ENCODE measurements at regions not wholly inside any gene's neighbourhood (a gene's known extent, or its start where the extent isn't known, plus 50 kb on each side); places are given as distances from the start of the nearest gene placed in this dataset.

- no peaks in the 10 kb centered on the region for H3K27me3 ChIP-seq
- no peak overlapping the region for H3K27ac ChIP-seq
- no peak overlapping the region for H3K4me3 ChIP-seq
- no peaks in the 10 kb centered on the region for H3K36me3 ChIP-seq
- H3K4me1 ChIP-seq: no peaks in the 10 kb centered on the region
- intact Hi-C loops (cut with DNase I): no loop called here
- ATAC-seq (no peak), DNase-seq (no peak)
- no peak for TF ChIP-seq CTCF (IDR thresholded peaks at IDR 0.05)
- H3K9me3 ChIP-seq: no peaks in the 10 kb centered on the region
Observed at GRCh38 chr2:108124736-108125495, 114.9 kb upstream of the SULT1C3 start.

- intact Hi-C loops (cut with DNase I): no loop called here
- Histone ChIP-seq H3K36me3 (no peaks in the 10 kb centered on the region), H3K4me1 (no peaks in the 10 kb centered on the region), H3K27me3 (no peaks in the 10 kb centered on the region), H3K27ac (no peak overlapping the region), H3K4me3 (no peak overlapping the region), H3K9me3 (no peaks in the 10 kb centered on the region)
- TF ChIP-seq CTCF (IDR thresholded peaks at IDR 0.05): no peak
- DNase-seq: no peak
- ATAC-seq: no peak
Observed at GRCh38 chr2:108125581-108125980, 114.2 kb upstream of the SULT1C3 start.

- no peaks in the 10 kb centered on the region for H3K27me3 ChIP-seq
- intact Hi-C loops (cut with DNase I): no loop called here
- no peak for TF ChIP-seq CTCF (IDR thresholded peaks at IDR 0.05)
- no peak overlapping the region for H3K27ac ChIP-seq
- H3K36me3 ChIP-seq: no peaks in the 10 kb centered on the region
- no peak overlapping the region for H3K4me3 ChIP-seq
- ATAC-seq (no peak), DNase-seq (no peak)
- H3K4me1 ChIP-seq: no peaks in the 10 kb centered on the region
- H3K9me3 ChIP-seq: no peaks in the 10 kb centered on the region
Observed at GRCh38 chr2:108128249-108128648, 111.5 kb upstream of the SULT1C3 start.

- Histone ChIP-seq H3K27me3 (no peaks in the 10 kb centered on the region), H3K4me1 (no peaks in the 10 kb centered on the region), H3K36me3 (no peaks in the 10 kb centered on the region), H3K4me3 (no peak overlapping the region), H3K9me3 (no peaks in the 10 kb centered on the region), H3K27ac (no peak overlapping the region)
- ATAC-seq (no peak), DNase-seq (no peak)
- intact Hi-C loops (cut with DNase I): no loop called here
- TF ChIP-seq CTCF (IDR thresholded peaks at IDR 0.05): no peak
Observed at GRCh38 chr2:108129636-108130035, 110.1 kb upstream of the SULT1C3 start.

GRCh38 chr2:108133457-108133856, 106.3 kb upstream of the SULT1C3 start:
- no peaks in the 10 kb centered on the region for H3K4me1 ChIP-seq
- no peak overlapping the region for H3K4me3 ChIP-seq
- ATAC-seq (no peak), DNase-seq (no peak)
- intact Hi-C loops (cut with DNase I): no loop called here
- no peak for TF ChIP-seq CTCF (IDR thresholded peaks at IDR 0.05)
- no peaks in the 10 kb centered on the region for H3K27me3 ChIP-seq
- H3K27ac ChIP-seq: no peak overlapping the region
- no peaks in the 10 kb centered on the region for H3K9me3 ChIP-seq
- H3K36me3 ChIP-seq: no peaks in the 10 kb centered on the region

GRCh38 chr2:108139521-108139920, 100.2 kb upstream of the SULT1C3 start:
- H3K4me1 ChIP-seq: no peaks in the 10 kb centered on the region
- intact Hi-C loops (cut with DNase I): no loop called here
- no peaks in the 10 kb centered on the region for H3K27me3 ChIP-seq
- no peak for ATAC-seq
- no peaks in the 10 kb centered on the region for H3K36me3 ChIP-seq
- no peaks in the 10 kb centered on the region for H3K9me3 ChIP-seq
- no peak overlapping the region for H3K4me3 ChIP-seq
- no peak for TF ChIP-seq CTCF (IDR thresholded peaks at IDR 0.05)
- H3K27ac ChIP-seq: no peak overlapping the region
- no peak for DNase-seq
